Central memory CD8-positive, alpha-beta T cell (primary cell): ENCODE measurements at regions not wholly inside any gene's neighbourhood (a gene's known extent, or its start where the extent isn't known, plus 50 kb on each side); places are given as distances from the start of the nearest gene placed in this dataset.

Source experiments
- ATAC-seq: fragments of 150-1000 bp; cut with Tn5 transposase; replicated peaks from 2 replicates; pipeline ENCODE4 v1.10.0; 2022; ENCODE audit warnings: mild to moderate bottlenecking, moderate FRiP score, moderate number of reproducible peaks; ENCODE audit not compliant: poor library complexity, severe bottlenecking; ENCODE audit errors: extremely low read depth
- DNase-seq, 2 donors: peaks; one replicate each; pipeline ENCODE4 v3.0.0; 2021; ENCODE audit warnings: low spot score in 2 of 2
- H3K27ac Mint-ChIP-seq: one replicate; pipeline ENCODE4 v1.8.0; 2022; ENCODE audit warnings: low read depth, mild to moderate bottlenecking, moderate library complexity, mixed read lengths
- H3K27me3 Mint-ChIP-seq: one replicate; pipeline ENCODE4 v1.8.0; 2022; ENCODE audit warnings: mixed read lengths
- H3K36me3 Mint-ChIP-seq: one replicate; pipeline ENCODE4 v1.8.0; 2022; ENCODE audit warnings: mild to moderate bottlenecking, moderate library complexity, mixed read lengths; ENCODE audit not compliant: insufficient read depth
- H3K4me1 Mint-ChIP-seq: one replicate; pipeline ENCODE4 v1.8.0; 2022; ENCODE audit warnings: mixed read lengths
- H3K4me3 Mint-ChIP-seq: one replicate; pipeline ENCODE4 v1.8.0; 2022; ENCODE audit warnings: mild to moderate bottlenecking, moderate library complexity, mixed read lengths
- H3K9me3 Mint-ChIP-seq: one replicate; pipeline ENCODE4 v1.8.0; 2022; ENCODE audit warnings: mixed read lengths

GRCh38 chr7:118615-119391, 73.6 kb upstream of the FAM20C start:
- ATAC-seq (no peak), DNase-seq (no peak)
- H3K27me3 Mint-ChIP-seq = peaks cover 58% of the 10 kb centered on the region
- H3K9me3 Mint-ChIP-seq = peaks cover 1% of the 10 kb centered on the region
- H3K36me3 Mint-ChIP-seq = peaks cover 3% of the 10 kb centered on the region
- H3K27ac Mint-ChIP-seq = no peak overlapping the region
- H3K4me3 Mint-ChIP-seq = no peak overlapping the region
- H3K4me1 Mint-ChIP-seq = no peaks in the 10 kb centered on the region

- H3K36me3 Mint-ChIP-seq = peaks cover 3% of the 10 kb centered on the region
- DNase-seq (no peak), ATAC-seq (no peak)
- H3K9me3 Mint-ChIP-seq = no peaks in the 10 kb centered on the region
- H3K27me3 Mint-ChIP-seq = peaks cover 50% of the 10 kb centered on the region
- H3K4me3 Mint-ChIP-seq = no peak overlapping the region
- H3K4me1 Mint-ChIP-seq = no peaks in the 10 kb centered on the region
- no peak overlapping the region for H3K27ac Mint-ChIP-seq
Observed at GRCh38 chr7:119392-120163, 72.8 kb upstream of the FAM20C start.

- DNase-seq = no peak
- Mint-ChIP-seq H3K36me3 (peaks cover 3% of the 10 kb centered on the region), H3K9me3 (no peaks in the 10 kb centered on the region), H3K4me1 (no peaks in the 10 kb centered on the region), H3K27ac (no peak overlapping the region), H3K4me3 (no peak overlapping the region), H3K27me3 (peaks cover 42% of the 10 kb centered on the region)
- no peak for ATAC-seq
Observed at GRCh38 chr7:120164-120991, 72.0 kb upstream of the FAM20C start.

DNA sequence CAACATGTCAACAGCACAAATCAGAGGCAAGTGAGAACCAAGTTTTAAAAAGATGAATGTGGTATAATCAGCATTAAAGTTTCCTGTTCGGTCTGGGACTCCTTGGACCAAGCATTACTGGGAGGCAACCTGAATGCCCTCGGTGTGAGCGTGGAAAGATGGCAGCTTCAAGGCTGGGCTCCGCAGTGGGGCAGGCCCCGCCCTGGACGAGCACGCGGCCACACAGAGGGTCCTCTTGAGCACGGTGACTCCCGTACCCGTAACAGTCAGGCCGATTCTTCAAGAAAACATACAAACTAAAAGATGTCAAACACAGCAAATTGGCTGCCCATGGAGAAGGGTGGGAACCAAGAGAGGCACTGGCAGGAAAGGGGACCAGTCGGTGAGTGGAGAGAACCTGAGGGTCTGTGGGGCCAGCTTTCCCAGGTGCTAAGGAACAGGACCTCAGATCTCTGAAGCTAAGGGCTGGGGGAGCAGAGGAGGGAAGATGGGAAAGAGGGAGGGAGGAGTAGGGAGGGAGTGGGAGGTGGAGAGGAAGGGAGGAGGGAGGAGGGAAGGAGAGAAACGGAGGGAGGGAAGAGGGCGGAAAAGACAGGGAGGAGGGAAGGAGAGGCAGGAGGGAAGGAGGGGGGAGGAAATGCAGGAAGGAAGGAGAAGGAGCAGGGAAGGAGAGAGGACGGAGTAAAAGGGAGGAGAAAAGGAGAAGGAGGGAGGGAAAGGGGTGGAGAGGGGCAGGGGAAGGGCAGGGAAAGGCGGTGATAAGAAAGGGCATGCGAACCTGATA, 71.2 kb upstream of the FAM20C start:
- Mint-ChIP-seq H3K9me3 (no peaks in the 10 kb centered on the region), H3K4me1 (no peaks in the 10 kb centered on the region), H3K27ac (no peak overlapping the region), H3K4me3 (no peak overlapping the region), H3K27me3 (peaks cover 34% of the 10 kb centered on the region), H3K36me3 (peaks cover 3% of the 10 kb centered on the region)
- DNase-seq (no peak), ATAC-seq (no peak)

GRCh38 chr7:123237-123636, 69.1 kb upstream of the FAM20C start:
- H3K27me3 Mint-ChIP-seq = peaks cover 18% of the 10 kb centered on the region
- no peak for ATAC-seq

DNA sequence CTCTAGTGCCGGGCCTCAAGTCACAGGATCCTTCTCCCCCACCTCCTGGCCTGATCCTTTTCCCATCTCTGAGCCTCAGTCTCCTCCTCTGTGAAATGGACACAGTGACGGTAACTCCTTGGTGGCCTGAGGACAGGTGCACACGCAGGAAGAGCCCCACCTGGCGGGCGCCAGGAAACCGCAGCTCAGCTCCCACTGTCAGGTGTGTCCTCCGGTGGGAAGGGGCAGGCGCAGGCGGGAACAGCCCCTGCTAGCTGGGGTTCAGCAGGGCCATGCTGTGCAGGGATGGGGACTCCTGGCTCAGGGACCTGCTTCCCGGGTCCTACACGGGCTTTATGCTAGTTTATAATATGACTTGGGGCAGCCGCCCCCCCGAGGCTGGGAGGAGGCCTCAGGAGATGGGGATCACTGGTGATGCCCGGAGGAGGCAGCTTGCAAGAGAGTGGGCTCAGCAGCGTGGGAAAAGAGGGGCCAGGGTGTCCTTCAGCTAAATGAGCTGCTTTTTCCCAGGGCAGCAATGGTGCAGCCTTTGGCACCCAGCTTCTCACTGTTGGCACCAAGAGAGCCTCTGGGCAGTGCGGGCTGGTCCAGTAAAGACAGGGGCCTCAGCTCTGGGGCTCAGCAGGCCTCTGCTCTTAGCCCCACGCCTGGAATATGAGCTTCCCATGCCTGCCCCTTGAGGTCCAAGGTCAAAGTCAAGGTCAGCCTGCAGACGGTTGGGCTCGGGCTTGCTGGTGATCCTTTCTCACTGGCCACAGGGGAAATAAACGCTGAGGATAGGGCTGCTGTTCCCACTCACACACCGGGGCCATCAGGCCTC, 68.0 kb upstream of the FAM20C start:
- H3K27ac Mint-ChIP-seq = no peak overlapping the region
- no peaks in the 10 kb centered on the region for H3K9me3 Mint-ChIP-seq
- H3K27me3 Mint-ChIP-seq = peaks cover 10% of the 10 kb centered on the region
- DNase-seq (no peak), ATAC-seq (no peak)
- peaks cover 3% of the 10 kb centered on the region for H3K36me3 Mint-ChIP-seq
- no peaks in the 10 kb centered on the region for H3K4me1 Mint-ChIP-seq
- H3K4me3 Mint-ChIP-seq = no peak overlapping the region

More at GRCh38 chr7:123237-123636, 69.1 kb upstream of the FAM20C start:
- H3K36me3 Mint-ChIP-seq = peaks cover 3% of the 10 kb centered on the region
- no peaks in the 10 kb centered on the region for H3K4me1 Mint-ChIP-seq
- H3K4me3 Mint-ChIP-seq = no peak overlapping the region
- H3K9me3 Mint-ChIP-seq = no peaks in the 10 kb centered on the region
- H3K27ac Mint-ChIP-seq = no peak overlapping the region
- no peak for DNase-seq

GRCh38 chr7:125061-125475, 67.3 kb upstream of the FAM20C start:
- peaks cover 10% of the 10 kb centered on the region for H3K27me3 Mint-ChIP-seq
- no peak for DNase-seq

DNA sequence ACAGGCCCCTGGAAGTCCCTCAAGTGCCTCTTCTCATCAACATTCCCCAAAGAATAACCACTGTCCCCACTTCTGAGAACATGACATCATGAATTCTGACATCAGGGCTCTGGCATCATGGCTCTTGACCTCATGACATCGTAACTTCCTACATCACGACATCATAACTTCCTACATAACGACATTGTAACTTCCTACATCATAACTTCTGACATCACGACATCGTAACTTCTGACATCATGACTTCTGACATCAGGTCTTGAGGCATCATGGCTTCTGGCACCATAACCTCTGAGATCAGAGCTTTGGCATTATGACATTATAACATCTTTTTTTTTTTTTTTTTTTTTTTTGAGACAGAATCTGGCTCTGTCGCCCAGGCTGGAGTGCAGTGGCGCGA, 66.7 kb upstream of the FAM20C start:
- Mint-ChIP-seq H3K4me1 (no peaks in the 10 kb centered on the region), H3K36me3 (peaks cover 3% of the 10 kb centered on the region), H3K4me3 (no peak overlapping the region), H3K27ac (no peak overlapping the region), H3K9me3 (no peaks in the 10 kb centered on the region), H3K27me3 (peaks cover 10% of the 10 kb centered on the region)
- DNase-seq = no peak
- ATAC-seq = no peak

More at GRCh38 chr7:125061-125475, 67.3 kb upstream of the FAM20C start:
- H3K27ac Mint-ChIP-seq = no peak overlapping the region
- H3K4me1 Mint-ChIP-seq = no peaks in the 10 kb centered on the region
- no peak overlapping the region for H3K4me3 Mint-ChIP-seq
- no peaks in the 10 kb centered on the region for H3K9me3 Mint-ChIP-seq
- ATAC-seq = no peak
- peaks cover 3% of the 10 kb centered on the region for H3K36me3 Mint-ChIP-seq

- ATAC-seq = no peak
- Mint-ChIP-seq H3K27me3 (peaks cover 10% of the 10 kb centered on the region), H3K4me1 (no peaks in the 10 kb centered on the region), H3K36me3 (peaks cover 3% of the 10 kb centered on the region), H3K4me3 (no peak overlapping the region), H3K27ac (no peak overlapping the region), H3K9me3 (no peaks in the 10 kb centered on the region)
- DNase-seq = no peak
Observed at GRCh38 chr7:126368-126767, 66.0 kb upstream of the FAM20C start.

DNA sequence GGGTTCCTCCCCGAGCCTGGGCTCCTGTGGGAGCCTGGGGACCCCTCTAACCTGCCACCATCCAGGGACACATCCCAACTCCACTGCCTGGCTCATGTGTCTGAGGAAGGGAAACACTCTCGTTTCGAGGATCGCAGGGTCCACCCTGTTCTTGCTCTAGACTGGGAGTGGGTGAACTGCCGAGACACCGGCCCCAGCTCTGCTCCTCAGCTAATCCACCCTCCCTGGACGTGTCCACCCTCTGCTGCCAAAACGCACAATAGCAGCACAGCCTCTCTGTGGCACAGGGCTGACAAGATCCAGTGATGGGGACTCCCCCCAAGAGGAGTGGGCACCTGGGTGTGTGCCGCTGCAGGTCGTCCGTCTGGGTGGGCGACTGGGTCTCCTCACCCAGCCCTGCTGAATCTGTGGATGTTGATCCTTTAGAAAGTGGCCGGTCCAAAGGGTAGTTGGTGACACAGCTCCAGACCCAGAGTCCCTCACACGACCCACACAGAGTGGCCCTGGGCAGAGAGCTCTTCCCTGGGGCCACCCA, 65.2 kb upstream of the FAM20C start:
- DNase-seq (no peak), ATAC-seq (no peak)
- Mint-ChIP-seq H3K27ac (no peak overlapping the region), H3K4me1 (no peaks in the 10 kb centered on the region), H3K36me3 (peaks cover 3% of the 10 kb centered on the region), H3K4me3 (no peak overlapping the region), H3K9me3 (no peaks in the 10 kb centered on the region), H3K27me3 (peaks cover 10% of the 10 kb centered on the region)
